Neural cell (in vitro differentiated cells): ENCODE measurements at regions not wholly inside any gene's neighbourhood (a gene's known extent, or its start where the extent isn't known, plus 50 kb on each side); places are given as distances from the start of the nearest gene placed in this dataset.

Experiments
- H2AFZ ChIP-seq: fragments of 200-600, 300-800 bp; sonication (generic), shearing (Covaris generic); 2 replicates; pipeline ENCODE4 v1.6.0; 2014; ENCODE audit warnings: low read depth, mild to moderate bottlenecking, antibody characterized with exemption, low read length, moderate library complexity
- H3F3A ChIP-seq: fragments of 200-600 bp; shearing (Covaris generic); 2 replicates; pipeline ENCODE4 v1.6.1; 2016; ENCODE audit warnings: mild to moderate bottlenecking, moderate library complexity, mixed read lengths, antibody characterized with exemption, low read length; ENCODE audit not compliant: insufficient read depth, poor library complexity, severe bottlenecking
- H3K27ac ChIP-seq: fragments of 200-600, 300-800 bp; sonication (generic), shearing (Covaris generic); 2 replicates; pipeline ENCODE4 v1.5.1; 2014; ENCODE audit warnings: mild to moderate bottlenecking, low read length, moderate library complexity
- H3K27me3 ChIP-seq: fragments of 300-800, 200-600 bp; sonication (generic), shearing (Covaris generic); 2 replicates; pipeline ENCODE4 v1.6.0; 2014; ENCODE audit warnings: mild to moderate bottlenecking, low read depth, low read length, moderate library complexity; ENCODE audit not compliant: insufficient read depth
- H3K36me3 ChIP-seq: fragments of 300-800, 200-600 bp; sonication (generic), shearing (Covaris generic); 2 replicates; pipeline ENCODE4 v1.5.1; 2014; ENCODE audit warnings: mild to moderate bottlenecking, antibody characterized with exemption, low read length, moderate library complexity; ENCODE audit not compliant: insufficient read depth
- H3K4me2 ChIP-seq: fragments of 300-800, 200-600 bp; sonication (generic), shearing (Covaris generic); 2 replicates; pipeline ENCODE4 v1.6.0; 2014; ENCODE audit warnings: mild to moderate bottlenecking, low read length
- H3K4me3 ChIP-seq: fragments of 300-800, 200-600 bp; sonication (generic), shearing (Covaris generic); 2 replicates; pipeline ENCODE4 v1.5.1; 2014; ENCODE audit warnings: mild to moderate bottlenecking, low read length, moderate library complexity
- H3K79me2 ChIP-seq: fragments of 200-600 bp; shearing (Covaris generic); replicated peaks from 2 replicates; pipeline ENCODE4 v1.6.0; 2014; ENCODE audit warnings: mild to moderate bottlenecking, low read length, moderate library complexity; ENCODE audit not compliant: insufficient read depth
- H3K9ac ChIP-seq: fragments of 300-800, 200-600 bp; sonication (generic), shearing (Covaris generic); 2 replicates; pipeline ENCODE4 v1.6.1; 2016; ENCODE audit warnings: mild to moderate bottlenecking, low read length, mixed read lengths
- H3K9me2 ChIP-seq: fragments of 200-600 bp; shearing (Covaris generic); 2 replicates; pipeline ENCODE4 v1.6.1; 2016; ENCODE audit warnings: mild to moderate bottlenecking, low read length, mixed read lengths; ENCODE audit not compliant: insufficient read depth
- H3K9me3 ChIP-seq: fragments of 200-600, 300-800 bp; sonication (generic), shearing (Covaris generic); 2 replicates; pipeline ENCODE4 v1.6.1; 2016; ENCODE audit warnings: mild to moderate bottlenecking, mixed run types, low read length, moderate library complexity, mixed read lengths
- H4K20me1 ChIP-seq: fragments of 200-600 bp; shearing (Covaris generic); 2 replicates; pipeline ENCODE4 v1.6.1; 2016; ENCODE audit warnings: mild to moderate bottlenecking, mixed run types; ENCODE audit not compliant: insufficient read depth
- CTCF ChIP-seq: fragments of 450-650 bp; IDR thresholded peaks from 2 replicates; pipeline ENCODE4 v1.5.1; 2014; ENCODE audit warnings: antibody characterized with exemption, mild to moderate bottlenecking, moderate library complexity; ENCODE audit not compliant: poor library complexity, severe bottlenecking
- EP300 ChIP-seq: fragments of 450-650 bp; conservative IDR thresholded peaks from 2 replicates; pipeline ENCODE4 v1.6.1; 2014; ENCODE audit warnings: antibody characterized with exemption, mild to moderate bottlenecking, moderate library complexity; ENCODE audit not compliant: poor library complexity, severe bottlenecking
- EZH2 ChIP-seq: fragments of 200-600, 300-800 bp; shearing (Covaris generic), sonication (generic); IDR thresholded peaks from 2 replicates; pipeline ENCODE4 v1.6.1; 2014; ENCODE audit warnings: antibody characterized with exemption, low read length, borderline replicate concordance, mild to moderate bottlenecking; ENCODE audit not compliant: insufficient read depth, poor library complexity, severe bottlenecking
- MXI1 ChIP-seq: fragments of 450-650 bp; conservative IDR thresholded peaks from 2 replicates; pipeline ENCODE4 v1.6.1; 2014; ENCODE audit warnings: antibody characterized with exemption, mild to moderate bottlenecking; ENCODE audit not compliant: poor library complexity, severe bottlenecking
- POLR2AphosphoS5 ChIP-seq: IDR thresholded peaks from 2 replicates; pipeline ENCODE4 v1.6.1; 2012
- RAD21 ChIP-seq: fragments of 450-650 bp; conservative IDR thresholded peaks from 2 replicates; pipeline ENCODE4 v1.6.1; 2014; ENCODE audit warnings: antibody characterized with exemption, mild to moderate bottlenecking, moderate library complexity
- REST ChIP-seq: IDR thresholded peaks from 2 replicates; pipeline ENCODE4 v1.6.1; 2012; ENCODE audit warnings: borderline replicate concordance
- SMC3 ChIP-seq: fragments of 450-650 bp; conservative IDR thresholded peaks from 2 replicates; pipeline ENCODE4 v1.6.1; 2014; ENCODE audit warnings: antibody characterized with exemption, mild to moderate bottlenecking, moderate library complexity; ENCODE audit not compliant: poor library complexity
- TAF1 ChIP-seq: IDR thresholded peaks from 2 replicates; pipeline ENCODE4 v1.6.1; 2012; ENCODE audit warnings: low read depth

DNA sequence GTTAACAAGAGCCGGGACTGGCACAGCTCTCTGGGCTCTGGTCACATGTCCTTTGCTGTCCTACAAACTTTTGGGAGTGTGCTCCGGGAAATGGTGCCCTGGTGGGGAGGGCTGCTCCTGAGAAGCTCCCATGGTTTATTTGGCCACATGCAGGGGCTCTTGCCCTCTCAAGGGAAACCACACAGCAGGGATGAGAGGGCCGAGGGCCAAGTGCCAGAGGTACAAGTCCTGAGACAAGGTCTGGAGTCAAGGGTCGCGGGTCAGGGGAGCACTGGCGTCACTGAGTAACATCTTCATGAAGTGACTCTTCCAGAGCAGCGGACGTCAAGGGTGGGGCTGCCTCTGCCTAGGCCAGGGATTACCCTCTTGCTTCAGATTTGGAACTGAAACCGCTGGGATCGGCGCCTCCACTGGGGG, 1160.6 kb downstream of the TBC1D22A start:
- H3K9ac ChIP-seq, result no peak overlapping the region
- H3K36me3 ChIP-seq, result no peaks in the 10 kb centered on the region
- TF ChIP-seq POLR2AphosphoS5 (no peak), SMC3 (no peak), TAF1 (no peak), REST (no peak), CTCF (no peak)
- H3K27ac ChIP-seq, result no peak overlapping the region
- H3K9me2 ChIP-seq, result no peaks in the 10 kb centered on the region
- no peaks in the 10 kb centered on the region for H4K20me1 ChIP-seq
- no peaks in the 10 kb centered on the region for H3K27me3 ChIP-seq
- H3K4me2 ChIP-seq, result no peak overlapping the region
- no peaks in the 10 kb centered on the region for H3K9me3 ChIP-seq
- no peaks in the 10 kb centered on the region for H3K79me2 ChIP-seq
- H3F3A ChIP-seq, result no peaks in the 10 kb centered on the region
- no peak overlapping the region for H3K4me3 ChIP-seq
- H2AFZ ChIP-seq, result no peak overlapping the region

GRCh38 chr22:47921906-47922305, 1159.5 kb downstream of the TBC1D22A start:
- Histone ChIP-seq H3F3A (no peaks in the 10 kb centered on the region), H3K4me3 (no peak overlapping the region), H3K79me2 (no peaks in the 10 kb centered on the region), H3K9me2 (no peaks in the 10 kb centered on the region), H3K27me3 (no peaks in the 10 kb centered on the region), H3K36me3 (no peaks in the 10 kb centered on the region), H4K20me1 (no peaks in the 10 kb centered on the region), H3K9me3 (no peaks in the 10 kb centered on the region), H3K4me2 (no peak overlapping the region), H3K27ac (no peak overlapping the region), H2AFZ (no peak overlapping the region), H3K9ac (no peak overlapping the region)
- TF ChIP-seq TAF1, result no peak
- TF ChIP-seq EP300, result no peak
- TF ChIP-seq SMC3, result no peak
- TF ChIP-seq MXI1, result no peak
- no peak for TF ChIP-seq POLR2AphosphoS5
- no peak for TF ChIP-seq REST
- TF ChIP-seq CTCF, result no peak
- no peak for TF ChIP-seq RAD21
- TF ChIP-seq EZH2, result no peak
